Prostate gland (tissue), 2 donors: ENCODE measurements at regions not wholly inside any gene's neighbourhood (a gene's known extent, or its start where the extent isn't known, plus 50 kb on each side); places are given as distances from the start of the nearest gene placed in this dataset.

Experiments used
- DNase-seq: peaks from one replicate; pipeline ENCODE4 v3.0.0-alpha.2; 2019; ENCODE audit warnings: low spot score
- H3K27ac ChIP-seq, 2 donors: fragments of 200-600 bp; sonication (generic); 2 replicates each; pipeline ENCODE4 v1.5.1; 2017 to 2019
- H3K27me3 ChIP-seq: fragments of 200-600 bp; sonication (generic); replicated peaks from 2 replicates; pipeline ENCODE4 v1.5.1; 2019; ENCODE audit not compliant: insufficient read depth
- H3K36me3 ChIP-seq, 2 donors: fragments of 200-600 bp; sonication (generic); 1 replicate in 1 of 2; 2 replicates in 1 of 2; pipeline versions ENCODE4 v1.5.1 to v1.8.1; 2017 to 2019
- H3K4me1 ChIP-seq: fragments of 200-600 bp; sonication (generic); replicated peaks from 2 replicates; pipeline ENCODE4 v1.5.1; 2019
- H3K4me3 ChIP-seq, 2 donors: fragments of 200-600 bp; sonication (generic); 2 replicates each; pipeline ENCODE4 v1.5.1; 2017 to 2019
- H3K9me3 ChIP-seq: fragments of 200-600 bp; sonication (generic); 2 replicates; pipeline ENCODE4 v1.5.1; 2017
- POLR2A ChIP-seq: fragments of 450-650 bp; IDR thresholded peaks from one replicate; pipeline ENCODE4 v1.6.1; 2016; ENCODE audit warnings: antibody characterized with exemption, mild to moderate bottlenecking
- POLR2AphosphoS5 ChIP-seq: sonication (generic); formaldehyde crosslinking; IDR thresholded peaks from one replicate; pipeline ENCODE4 v1.6.1; 2017; ENCODE audit warnings: antibody characterized with exemption
- WGBS: methylation state at CpG from one replicate; pipeline ENCODE4 v1.1.5; 2018; 5-methylcytosine and 5-hydroxymethylcytosine counted together
- intact Hi-C: fragments of 100-400 bp; cut with DNase I; formaldehyde crosslinking; loops from one replicate; pipeline ENCODE4 v1.14.2; 2022
- TF ChIP-seq, protein P1 (sequence below), 4 experiments: fragments of 200-600 bp in 2 of 4; fragments of 450-650 bp in 2 of 4; sonication (generic) in 2 of 4; IDR thresholded peaks; 1 replicate in 3 of 4; 2 replicates in 1 of 4; pipeline ENCODE4 v1.5.1; 2016 to 2019; ENCODE audit warnings: antibody characterized with exemption in 4 of 4, mild to moderate bottlenecking in 2 of 4, moderate library complexity in 2 of 4

DNA sequence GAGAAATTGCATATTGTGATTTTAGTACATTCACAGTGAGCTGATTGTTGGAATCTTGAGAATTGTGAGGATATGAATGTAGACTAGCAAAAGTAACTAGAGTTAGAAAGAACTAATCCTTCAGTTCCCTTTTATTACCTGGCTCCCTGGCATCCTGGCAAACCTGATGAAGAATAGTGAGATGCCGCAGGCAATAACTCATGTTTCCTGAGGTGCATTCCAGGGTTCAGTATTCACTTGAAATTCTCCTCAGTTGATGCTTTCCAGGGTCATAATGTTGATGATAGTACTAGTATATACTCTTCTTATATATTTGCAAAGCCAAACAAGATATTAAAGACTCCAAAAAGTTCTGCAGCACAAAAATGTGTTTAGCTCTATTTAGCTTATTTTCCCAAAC lies 432.1 kb upstream of the CELF4 start:
- Histone ChIP-seq H3K36me3 (no peaks in the 10 kb centered on the region), H3K9me3 (no peaks in the 10 kb centered on the region), H3K4me1 (no peaks in the 10 kb centered on the region), H3K27me3 (no peaks in the 10 kb centered on the region), H3K4me3 (no peak overlapping the region), H3K27ac (no peak overlapping the region)
- TF ChIP-seq, protein P1, sequence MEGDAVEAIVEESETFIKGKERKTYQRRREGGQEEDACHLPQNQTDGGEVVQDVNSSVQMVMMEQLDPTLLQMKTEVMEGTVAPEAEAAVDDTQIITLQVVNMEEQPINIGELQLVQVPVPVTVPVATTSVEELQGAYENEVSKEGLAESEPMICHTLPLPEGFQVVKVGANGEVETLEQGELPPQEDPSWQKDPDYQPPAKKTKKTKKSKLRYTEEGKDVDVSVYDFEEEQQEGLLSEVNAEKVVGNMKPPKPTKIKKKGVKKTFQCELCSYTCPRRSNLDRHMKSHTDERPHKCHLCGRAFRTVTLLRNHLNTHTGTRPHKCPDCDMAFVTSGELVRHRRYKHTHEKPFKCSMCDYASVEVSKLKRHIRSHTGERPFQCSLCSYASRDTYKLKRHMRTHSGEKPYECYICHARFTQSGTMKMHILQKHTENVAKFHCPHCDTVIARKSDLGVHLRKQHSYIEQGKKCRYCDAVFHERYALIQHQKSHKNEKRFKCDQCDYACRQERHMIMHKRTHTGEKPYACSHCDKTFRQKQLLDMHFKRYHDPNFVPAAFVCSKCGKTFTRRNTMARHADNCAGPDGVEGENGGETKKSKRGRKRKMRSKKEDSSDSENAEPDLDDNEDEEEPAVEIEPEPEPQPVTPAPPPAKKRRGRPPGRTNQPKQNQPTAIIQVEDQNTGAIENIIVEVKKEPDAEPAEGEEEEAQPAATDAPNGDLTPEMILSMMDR (IDR thresholded peaks at IDR 0.05), result no peak
- TF ChIP-seq POLR2A (no peak), POLR2AphosphoS5 (no peak)
- no peak for DNase-seq
- WGBS, result 73% methylated on average over 1 of the region's 1 CpG
- intact Hi-C loops, result no loop called here

DNA sequence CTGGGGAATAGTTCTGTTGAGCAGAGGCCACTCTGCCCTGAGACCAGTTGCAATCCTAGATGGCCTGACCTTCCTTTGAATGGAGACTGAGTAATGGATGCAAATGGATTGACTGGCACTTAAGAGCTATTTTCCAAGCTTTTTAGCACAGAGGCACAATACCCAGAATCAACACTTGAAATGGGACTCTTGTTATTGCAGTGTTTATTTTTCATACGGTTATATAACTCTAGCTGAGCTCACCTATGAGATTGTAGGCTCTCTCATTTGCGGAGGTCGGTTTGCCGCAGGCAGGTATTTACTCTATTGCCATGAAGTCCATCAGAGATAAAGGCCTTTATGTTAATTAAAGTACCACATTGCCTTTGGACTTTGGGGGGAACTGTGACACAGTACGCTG lies 422.3 kb upstream of the CELF4 start:
- Histone ChIP-seq H3K9me3 (no peaks in the 10 kb centered on the region), H3K36me3 (no peaks in the 10 kb centered on the region), H3K4me1 (no peaks in the 10 kb centered on the region), H3K27ac (no peak overlapping the region), H3K4me3 (no peak overlapping the region), H3K27me3 (no peaks in the 10 kb centered on the region)
- DNase-seq, result no peak
- TF ChIP-seq, protein P1 (IDR thresholded peaks at IDR 0.05), result no peak
- no peak for TF ChIP-seq POLR2A
- TF ChIP-seq POLR2AphosphoS5, result no peak
- intact Hi-C loops, result no loop called here
- 48% methylated on average over 5 of the region's 5 CpGs for WGBS

DNA sequence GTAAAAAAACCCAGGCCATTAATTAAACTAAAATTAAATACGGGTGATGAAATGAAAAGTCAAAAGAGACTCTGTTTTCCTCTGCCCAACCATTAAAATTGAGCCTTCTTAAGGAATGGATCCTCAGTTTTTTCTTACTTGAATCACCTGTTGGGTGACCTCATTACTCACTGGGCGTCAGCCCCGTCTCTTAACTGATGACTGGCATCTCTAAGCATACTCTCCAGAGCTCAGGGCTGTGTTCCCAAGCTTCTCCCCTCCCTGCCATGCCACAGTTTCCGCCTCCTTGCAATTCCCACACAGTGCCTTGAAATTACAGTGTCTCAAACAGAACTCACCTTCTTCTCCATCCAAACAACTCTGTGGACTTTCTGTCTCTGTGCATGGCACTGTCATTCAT lies 421.1 kb upstream of the CELF4 start:
- Histone ChIP-seq H3K9me3 (no peaks in the 10 kb centered on the region), H3K4me1 (no peaks in the 10 kb centered on the region), H3K36me3 (no peaks in the 10 kb centered on the region), H3K27ac (no peak overlapping the region), H3K4me3 (no peak overlapping the region), H3K27me3 (no peaks in the 10 kb centered on the region)
- intact Hi-C loops, result no loop called here
- TF ChIP-seq, protein P1 (IDR thresholded peaks at IDR 0.05), result no peak
- TF ChIP-seq POLR2AphosphoS5 (no peak), POLR2A (no peak)
- whole genome bisulfite sequencing, result 47% methylated on average over 4 of the region's 4 CpGs
- DNase-seq, result no peak

DNA sequence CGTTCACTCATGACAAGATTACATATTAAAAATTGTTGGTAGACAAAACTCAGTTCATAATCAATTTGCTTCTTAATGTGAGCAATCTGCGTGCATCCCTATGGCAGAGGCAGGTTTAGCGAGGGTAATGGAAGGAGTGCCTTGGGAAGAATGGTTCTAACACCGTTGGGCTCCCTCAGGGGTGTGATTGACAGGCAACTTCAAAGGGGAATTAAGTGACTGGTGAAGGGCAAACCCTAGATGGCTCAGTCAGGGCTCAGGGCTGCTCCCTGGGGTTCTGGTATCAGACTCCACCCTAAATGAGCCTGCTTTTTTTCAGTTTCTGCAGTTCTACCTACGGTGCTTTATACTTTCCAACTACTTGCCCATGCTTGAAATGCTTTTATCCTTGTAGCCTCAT lies 419.5 kb upstream of the CELF4 start:
- Histone ChIP-seq H3K4me3 (no peak overlapping the region), H3K27me3 (no peaks in the 10 kb centered on the region), H3K4me1 (no peaks in the 10 kb centered on the region), H3K27ac (no peak overlapping the region), H3K36me3 (no peaks in the 10 kb centered on the region), H3K9me3 (no peaks in the 10 kb centered on the region)
- TF ChIP-seq, protein P1 (IDR thresholded peaks at IDR 0.05), result no peak
- no peak for DNase-seq
- WGBS, result 46% methylated on average over 5 of the region's 5 CpGs
- intact Hi-C loops, result no loop called here

DNA sequence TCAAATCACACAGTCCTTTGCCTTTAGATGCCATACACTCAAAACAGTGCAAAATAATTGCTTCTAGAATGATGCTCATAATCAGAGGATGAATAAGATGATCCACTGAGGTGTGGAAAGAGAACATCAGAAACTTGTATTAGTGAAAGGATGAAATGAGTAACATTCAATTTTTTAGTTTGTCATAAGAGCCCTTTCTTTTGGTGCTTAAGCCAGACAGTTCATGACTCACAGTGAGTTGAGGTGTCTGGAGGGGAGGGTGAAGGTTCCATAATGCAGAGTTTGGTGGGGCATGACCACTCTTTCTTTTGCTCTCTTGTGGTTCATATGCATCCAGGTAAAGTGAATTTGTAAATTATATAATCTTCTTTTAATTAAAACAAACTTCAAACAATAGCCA lies 415.0 kb upstream of the CELF4 start:
- no peak for DNase-seq

More for the DNA sequence above, 415.0 kb upstream of the CELF4 start:
- no peaks in the 10 kb centered on the region for H3K27me3 ChIP-seq
- no peaks in the 10 kb centered on the region for H3K36me3 ChIP-seq
- no peaks in the 10 kb centered on the region for H3K9me3 ChIP-seq
- no peak overlapping the region for H3K27ac ChIP-seq
- H3K4me3 ChIP-seq, result no peak overlapping the region
- TF ChIP-seq, protein P1 (IDR thresholded peaks at IDR 0.05), result no peak
- TF ChIP-seq POLR2A, result no peak
- TF ChIP-seq POLR2AphosphoS5, result no peak
- H3K4me1 ChIP-seq, result no peaks in the 10 kb centered on the region
- intact Hi-C loops, result no loop called here
